GM19193 (cell line): ENCODE measurements at regions not wholly inside any gene's neighbourhood (a gene's known extent, or its start where the extent isn't known, plus 50 kb on each side); places are given as distances from the start of the nearest gene placed in this dataset.

Experiments
- POLR2A ChIP-seq: IDR thresholded peaks from 4 replicates; pipeline ENCODE4 v1.6.1; 2011; ENCODE audit not compliant: insufficient read depth, insufficient read length; ENCODE audit errors: extremely low read depth

- TF ChIP-seq POLR2A = no peak
Measured at GRCh38 chr13:105665284-105665683, 870.2 kb downstream of the EFNB2 start.

- TF ChIP-seq POLR2A = no peak
Measured at GRCh38 chr13:105663182-105663581, 872.3 kb downstream of the EFNB2 start.

GRCh38 chr13:105660561-105660960 lies 874.9 kb downstream of the EFNB2 start:
- TF ChIP-seq POLR2A = no peak

GRCh38 chr13:105658431-105658830 lies 877.0 kb downstream of the EFNB2 start:
- no peak for TF ChIP-seq POLR2A

GRCh38 chr13:105655046-105655445 lies 880.4 kb downstream of the EFNB2 start:
- TF ChIP-seq POLR2A = no peak

- TF ChIP-seq POLR2A = no peak
Measured at GRCh38 chr13:105643966-105644365, 891.5 kb downstream of the EFNB2 start.

- no peak for TF ChIP-seq POLR2A
Measured at GRCh38 chr13:105642511-105642958, 892.9 kb downstream of the EFNB2 start.

GRCh38 chr13:105641121-105641520 lies 894.3 kb downstream of the EFNB2 start:
- TF ChIP-seq POLR2A = no peak

- no peak for TF ChIP-seq POLR2A
Measured at GRCh38 chr13:105638426-105638825, 897.0 kb downstream of the EFNB2 start.

GRCh38 chr13:105634059-105634458 lies 901.4 kb downstream of the EFNB2 start:
- no peak for TF ChIP-seq POLR2A

- no peak for TF ChIP-seq POLR2A
Measured at GRCh38 chr13:105630431-105630830, 905.0 kb downstream of the EFNB2 start.

- TF ChIP-seq POLR2A = no peak
Measured at GRCh38 chr13:105627270-105627669, 908.2 kb downstream of the EFNB2 start.

- no peak for TF ChIP-seq POLR2A
Measured at GRCh38 chr13:105625691-105626090, 909.8 kb downstream of the EFNB2 start.

GRCh38 chr13:105616333-105617075 lies 919.0 kb downstream of the EFNB2 start:
- no peak for TF ChIP-seq POLR2A

GRCh38 chr13:105612541-105612940 lies 922.9 kb downstream of the EFNB2 start:
- TF ChIP-seq POLR2A = no peak

- TF ChIP-seq POLR2A = no peak
Measured at GRCh38 chr13:105611424-105611823, 924.0 kb downstream of the EFNB2 start.

- no peak for TF ChIP-seq POLR2A
Measured at GRCh38 chr13:105608104-105608503, 927.4 kb downstream of the EFNB2 start.

- no peak for TF ChIP-seq POLR2A
Measured at GRCh38 chr13:105607426-105607825, 928.0 kb downstream of the EFNB2 start.

- TF ChIP-seq POLR2A = no peak
Measured at GRCh38 chr13:105607016-105607415, 928.4 kb downstream of the EFNB2 start.
